MCF 10A (cell line): ENCODE measurements at regions not wholly inside any gene's neighbourhood (a gene's known extent, or its start where the extent isn't known, plus 50 kb on each side); places are given as distances from the start of the nearest gene placed in this dataset.

ENCODE experiments used
- BruUV-seq: library from RNA; stranded (reverse); fragments of 400-500 nt; replicated peaks from 2 replicates; lab custom pipeline; 2021; lab: Mats Ljungman, UMichigan
- CTCF ChIA-PET: fragments of 300-600 bp; sonication (Branson Sonifier 250); formaldehyde crosslinking; extraction: SDS; loops from one replicate; lab custom pipeline; 2021; ENCODE audit warnings: antibody characterized with exemption, inconsistent platforms; lab: Yijun Ruan, JAX
- POLR2A ChIA-PET: fragments of 300-600, 350-650 bp; sonication (Branson Sonifier 250); formaldehyde crosslinking; extraction: SDS; loops from one replicate; lab custom pipeline; 2020; ENCODE audit warnings: antibody characterized with exemption, inconsistent platforms; lab: Yijun Ruan, JAX
- DNase-seq: peaks from one replicate; pipeline ENCODE4 v3.0.0-alpha.2; 2018; ENCODE audit not compliant: unreplicated experiment
- H3K27ac Mint-ChIP-seq: one replicate; pipeline ENCODE4 v1.8.0; 2022; ENCODE audit warnings: mild to moderate bottlenecking, low read depth, mixed read lengths; ENCODE audit not compliant: unreplicated experiment
- H3K27me3 Mint-ChIP-seq: one replicate; pipeline ENCODE4 v1.8.0; 2022; ENCODE audit warnings: mixed read lengths; ENCODE audit not compliant: insufficient read depth, unreplicated experiment
- H3K36me3 Mint-ChIP-seq: one replicate; pipeline ENCODE4 v1.8.0; 2022; ENCODE audit warnings: mild to moderate bottlenecking, moderate library complexity, mixed read lengths; ENCODE audit not compliant: insufficient read depth, unreplicated experiment
- H3K4me1 Mint-ChIP-seq: one replicate; pipeline ENCODE4 v1.8.0; 2022; ENCODE audit warnings: mixed read lengths; ENCODE audit not compliant: insufficient read depth, unreplicated experiment
- H3K4me3 Mint-ChIP-seq: one replicate; pipeline ENCODE4 v1.8.0; 2022; ENCODE audit warnings: mild to moderate bottlenecking, moderate library complexity, mixed read lengths; ENCODE audit not compliant: unreplicated experiment
- H3K9me3 Mint-ChIP-seq: one replicate; pipeline ENCODE4 v1.8.0; 2022; ENCODE audit warnings: mixed read lengths; ENCODE audit not compliant: unreplicated experiment
- intact Hi-C: fragments of 100-400 bp; cut with micrococcal nuclease; formaldehyde crosslinking; loops from 2 replicates; pipeline ENCODE4 v1.14.1; 2022
- TF ChIP-seq, protein P1 (sequence below): fragments of 200-600 bp; IDR thresholded peaks from one replicate; pipeline ENCODE4 v1.8.0; 2022; ENCODE audit warnings: antibody characterized with exemption, mild to moderate bottlenecking; ENCODE audit not compliant: unreplicated experiment

- intact Hi-C loops: no loop called here
- ChIA-PET CTCF (interaction anchor here (0.7 kb wide), 1 partner anchor 117 kb away, joined by 3 read pairs; no protein-coding TSS in a partner anchor), POLR2A (no interaction called here)
- peaks cover 62% of the 10 kb centered on the region for H3K27me3 Mint-ChIP-seq
- no peak overlapping the region for H3K27ac Mint-ChIP-seq
- H3K9me3 Mint-ChIP-seq: no peaks in the 10 kb centered on the region
- no peak for DNase-seq
- TF ChIP-seq, protein P1, sequence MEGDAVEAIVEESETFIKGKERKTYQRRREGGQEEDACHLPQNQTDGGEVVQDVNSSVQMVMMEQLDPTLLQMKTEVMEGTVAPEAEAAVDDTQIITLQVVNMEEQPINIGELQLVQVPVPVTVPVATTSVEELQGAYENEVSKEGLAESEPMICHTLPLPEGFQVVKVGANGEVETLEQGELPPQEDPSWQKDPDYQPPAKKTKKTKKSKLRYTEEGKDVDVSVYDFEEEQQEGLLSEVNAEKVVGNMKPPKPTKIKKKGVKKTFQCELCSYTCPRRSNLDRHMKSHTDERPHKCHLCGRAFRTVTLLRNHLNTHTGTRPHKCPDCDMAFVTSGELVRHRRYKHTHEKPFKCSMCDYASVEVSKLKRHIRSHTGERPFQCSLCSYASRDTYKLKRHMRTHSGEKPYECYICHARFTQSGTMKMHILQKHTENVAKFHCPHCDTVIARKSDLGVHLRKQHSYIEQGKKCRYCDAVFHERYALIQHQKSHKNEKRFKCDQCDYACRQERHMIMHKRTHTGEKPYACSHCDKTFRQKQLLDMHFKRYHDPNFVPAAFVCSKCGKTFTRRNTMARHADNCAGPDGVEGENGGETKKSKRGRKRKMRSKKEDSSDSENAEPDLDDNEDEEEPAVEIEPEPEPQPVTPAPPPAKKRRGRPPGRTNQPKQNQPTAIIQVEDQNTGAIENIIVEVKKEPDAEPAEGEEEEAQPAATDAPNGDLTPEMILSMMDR: no peak
- H3K4me1 Mint-ChIP-seq: no peaks in the 10 kb centered on the region
- H3K36me3 Mint-ChIP-seq: no peaks in the 10 kb centered on the region
- no peak overlapping the region for H3K4me3 Mint-ChIP-seq
- no TSS peak for BruUV-seq
Measured at GRCh38 chr1:157288492-157288891, 150.3 kb upstream of the ETV3 start.

GRCh38 chr1:157288006-157288405 lies 149.8 kb upstream of the ETV3 start:
- no peak for DNase-seq
- intact Hi-C loops: no loop called here
- ChIA-PET CTCF (no interaction called here), POLR2A (no interaction called here)
- H3K4me3 Mint-ChIP-seq: no peak overlapping the region
- no peaks in the 10 kb centered on the region for H3K4me1 Mint-ChIP-seq
- no peaks in the 10 kb centered on the region for H3K36me3 Mint-ChIP-seq
- TF ChIP-seq, protein P1: no peak
- peaks cover 67% of the 10 kb centered on the region for H3K27me3 Mint-ChIP-seq
- H3K27ac Mint-ChIP-seq: no peak overlapping the region
- no TSS peak for BruUV-seq
- no peaks in the 10 kb centered on the region for H3K9me3 Mint-ChIP-seq

- no peaks in the 10 kb centered on the region for H3K9me3 Mint-ChIP-seq
- H3K27me3 Mint-ChIP-seq: peaks cover 69% of the 10 kb centered on the region
- BruUV-seq: no TSS peak
- no peak overlapping the region for H3K4me3 Mint-ChIP-seq
- intact Hi-C loops: no loop called here
- H3K27ac Mint-ChIP-seq: no peak overlapping the region
- no peaks in the 10 kb centered on the region for H3K4me1 Mint-ChIP-seq
- CTCF ChIA-PET: no interaction called here
- H3K36me3 Mint-ChIP-seq: no peaks in the 10 kb centered on the region
- DNase-seq: no peak
- TF ChIP-seq, protein P1: no peak
- POLR2A ChIA-PET: no interaction called here
Measured at GRCh38 chr1:157287462-157287861, 149.3 kb upstream of the ETV3 start.

- no TSS peak for BruUV-seq
- intact Hi-C loops: no loop called here
- TF ChIP-seq, protein P1: no peak
- no peak for DNase-seq
- POLR2A ChIA-PET: no interaction called here
- Mint-ChIP-seq H3K4me3 (no peak overlapping the region), H3K9me3 (no peaks in the 10 kb centered on the region), H3K27ac (no peak overlapping the region), H3K4me1 (no peaks in the 10 kb centered on the region), H3K27me3 (peaks cover 69% of the 10 kb centered on the region), H3K36me3 (no peaks in the 10 kb centered on the region)
- CTCF ChIA-PET: interaction anchor here (0.6 kb wide), 1 partner anchor 85 kb away, joined by 3 read pairs; no protein-coding TSS in a partner anchor
Measured at GRCh38 chr1:157286646-157287420, 148.6 kb upstream of the ETV3 start.
